ENCODE measurements at regions not wholly inside any gene's neighbourhood (a gene's known extent, or its start where the extent isn't known, plus 50 kb on each side); places are given as distances from the start of the nearest gene placed in this dataset.

- DNase-seq (ENCODE audit: low read depth in 2 of 2, low spot score in 1 of 2) = no peak
These were observed 223.8 kb downstream of the KLF13 start for GRCh38 chr15:31550211-31550977.

- DNase-seq (ENCODE audit: low read depth in 2 of 2, low spot score in 1 of 2) = no peak
These were observed 224.7 kb downstream of the KLF13 start for GRCh38 chr15:31551323-31551722.

GRCh38 chr15:31552482-31553099 is 226.0 kb downstream of the KLF13 start:
- no peak for DNase-seq (ENCODE audit: low read depth in 2 of 2, low spot score in 1 of 2)

- no peak for DNase-seq (ENCODE audit: low read depth in 2 of 2, low spot score in 1 of 2)
These were observed 227.6 kb downstream of the KLF13 start for GRCh38 chr15:31554261-31554660.

GRCh38 chr15:31555022-31555421 is 228.4 kb downstream of the KLF13 start:
- no peak for DNase-seq (ENCODE audit: low read depth in 2 of 2, low spot score in 1 of 2)

GRCh38 chr15:31556494-31557150 is 230.0 kb downstream of the KLF13 start:
- DNase-seq (ENCODE audit: low read depth in 2 of 2, low spot score in 1 of 2) = no peak

- DNase-seq (ENCODE audit: low read depth in 2 of 2, low spot score in 1 of 2) = no peak
These were observed 231.3 kb downstream of the KLF13 start for GRCh38 chr15:31557899-31558298.

GRCh38 chr15:31558840-31559239 is 232.2 kb downstream of the KLF13 start:
- no peak for DNase-seq (ENCODE audit: low read depth in 2 of 2, low spot score in 1 of 2)

GRCh38 chr15:31559786-31560185 is 233.2 kb downstream of the KLF13 start:
- no peak for DNase-seq (ENCODE audit: low read depth in 2 of 2, low spot score in 1 of 2)

GRCh38 chr15:31560643-31561042 is 234.0 kb downstream of the KLF13 start:
- no peak for DNase-seq (ENCODE audit: low read depth in 2 of 2, low spot score in 1 of 2)

- no peak for DNase-seq (ENCODE audit: low read depth in 2 of 2, low spot score in 1 of 2)
These were observed 234.5 kb downstream of the KLF13 start for GRCh38 chr15:31561156-31561555.

GRCh38 chr15:31563001-31563400 is 236.4 kb downstream of the KLF13 start:
- DNase-seq (ENCODE audit: low read depth in 2 of 2, low spot score in 1 of 2) = no peak

- DNase-seq (ENCODE audit: low read depth in 2 of 2, low spot score in 1 of 2) = no peak
These were observed 236.8 kb downstream of the KLF13 start for GRCh38 chr15:31563421-31563820.

GRCh38 chr15:31567861-31568260 is 241.2 kb downstream of the KLF13 start:
- no peak for DNase-seq (ENCODE audit: low read depth in 2 of 2, low spot score in 1 of 2)

- DNase-seq (ENCODE audit: low read depth in 2 of 2, low spot score in 1 of 2) = no peak
These were observed 243.2 kb downstream of the KLF13 start for GRCh38 chr15:31569836-31570235.

GRCh38 chr15:31570591-31570990 is 244.0 kb downstream of the KLF13 start:
- DNase-seq (ENCODE audit: low read depth in 2 of 2, low spot score in 1 of 2) = no peak

GRCh38 chr15:31571676-31572075 is 245.0 kb downstream of the KLF13 start:
- no peak for DNase-seq (ENCODE audit: low read depth in 2 of 2, low spot score in 1 of 2)

GRCh38 chr15:31573759-31574158 is 247.1 kb downstream of the KLF13 start:
- DNase-seq (ENCODE audit: low read depth in 2 of 2, low spot score in 1 of 2) = no peak

GRCh38 chr15:31574766-31575165 is 248.1 kb downstream of the KLF13 start:
- no peak for DNase-seq (ENCODE audit: low read depth in 2 of 2, low spot score in 1 of 2)

GRCh38 chr15:31577108-31577507 is 250.5 kb downstream of the KLF13 start:
- DNase-seq (ENCODE audit: low read depth in 2 of 2, low spot score in 1 of 2) = no peak

GRCh38 chr15:31579282-31579681 is 252.6 kb downstream of the KLF13 start:
- DNase-seq (ENCODE audit: low read depth in 2 of 2, low spot score in 1 of 2) = no peak

GRCh38 chr15:31579976-31580375 is 253.3 kb downstream of the KLF13 start:
- no peak for DNase-seq (ENCODE audit: low read depth in 2 of 2, low spot score in 1 of 2)
